Mesothelial cell of epicardium (in vitro differentiated cells): ENCODE measurements at regions not wholly inside any gene's neighbourhood (a gene's known extent, or its start where the extent isn't known, plus 50 kb on each side); places are given as distances from the start of the nearest gene placed in this dataset.

ENCODE experiments used
- DNase-seq, 2 experiments: peaks; one replicate each; pipeline ENCODE4 v3.0.0; 2021; ENCODE audit warnings: low spot score in 2 of 2; ENCODE audit not compliant: unreplicated experiment in 2 of 2
- H3K27ac Mint-ChIP-seq: 2 replicates; pipeline ENCODE4 v1.8.0; 2021; ENCODE audit warnings: mixed read lengths
- H3K27me3 Mint-ChIP-seq: 2 replicates; pipeline ENCODE4 v1.8.0; 2021; ENCODE audit warnings: low read depth, mixed read lengths
- H3K36me3 Mint-ChIP-seq: 2 replicates; pipeline ENCODE4 v1.8.0; 2021; ENCODE audit warnings: mixed read lengths
- H3K4me1 Mint-ChIP-seq: 2 replicates; pipeline ENCODE4 v1.8.0; 2021; ENCODE audit warnings: mixed read lengths
- H3K4me3 Mint-ChIP-seq: 2 replicates; pipeline ENCODE4 v1.8.0; 2021; ENCODE audit warnings: mild to moderate bottlenecking, moderate library complexity, mixed read lengths
- H3K9me3 Mint-ChIP-seq: 2 replicates; pipeline ENCODE4 v1.8.0; 2021; ENCODE audit warnings: mixed read lengths
- CTCF ChIP-seq: fragments of 200-600 bp; sonication (generic); IDR thresholded peaks from one replicate; pipeline ENCODE4 v1.5.0; 2021; ENCODE audit warnings: antibody characterized with exemption; ENCODE audit not compliant: unreplicated experiment

DNA sequence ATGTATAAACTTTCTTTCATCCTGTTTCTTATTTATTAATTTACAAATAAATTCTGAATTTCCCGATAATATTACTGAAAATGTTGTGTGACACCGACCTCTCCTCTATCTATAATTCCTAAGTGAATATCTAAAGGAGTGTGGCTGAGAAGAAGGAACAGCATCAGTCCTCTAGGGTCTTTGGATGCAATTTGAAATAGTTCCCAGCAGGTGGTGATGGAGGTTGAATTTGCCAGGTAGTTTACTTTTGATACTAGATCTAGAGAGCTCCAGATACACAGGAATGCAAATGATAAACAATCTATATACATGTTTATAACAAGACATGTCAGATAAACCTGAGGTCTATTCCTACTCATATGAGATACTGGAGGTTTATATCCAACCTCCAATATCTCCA is 305.4 kb downstream of the PCDH18 start:
- no peak overlapping the region for H3K4me3 Mint-ChIP-seq
- no peak overlapping the region for H3K27ac Mint-ChIP-seq
- peaks cover 17% of the 10 kb centered on the region for H3K9me3 Mint-ChIP-seq
- H3K4me1 Mint-ChIP-seq, result no peaks in the 10 kb centered on the region
- H3K27me3 Mint-ChIP-seq, result no peaks in the 10 kb centered on the region
- peak; percentile 48 for TF ChIP-seq CTCF
- H3K36me3 Mint-ChIP-seq, result peaks cover 4% of the 10 kb centered on the region
- DNase-seq, result no peak

- Mint-ChIP-seq H3K36me3 (peaks cover 4% of the 10 kb centered on the region), H3K4me1 (no peaks in the 10 kb centered on the region), H3K4me3 (no peak overlapping the region), H3K9me3 (peaks cover 14% of the 10 kb centered on the region), H3K27me3 (no peaks in the 10 kb centered on the region), H3K27ac (peak overlapping the region; percentile 8)
- DNase-seq, result no peak
- no peak for TF ChIP-seq CTCF
Observed at GRCh38 chr4:137226221-137226620, 306.1 kb downstream of the PCDH18 start.

GRCh38 chr4:137213372-137214173 is 318.7 kb downstream of the PCDH18 start:
- TF ChIP-seq CTCF, result no peak
- Mint-ChIP-seq H3K4me3 (no peak overlapping the region), H3K27ac (no peak overlapping the region), H3K9me3 (no peaks in the 10 kb centered on the region), H3K36me3 (no peaks in the 10 kb centered on the region), H3K27me3 (no peaks in the 10 kb centered on the region), H3K4me1 (peaks cover 6% of the 10 kb centered on the region)
- DNase-seq, result no peak

GRCh38 chr4:137212601-137213000 is 319.7 kb downstream of the PCDH18 start:
- H3K9me3 Mint-ChIP-seq, result no peaks in the 10 kb centered on the region
- H3K27me3 Mint-ChIP-seq, result no peaks in the 10 kb centered on the region
- peaks cover 5% of the 10 kb centered on the region for H3K4me1 Mint-ChIP-seq
- no peak for DNase-seq
- no peak for TF ChIP-seq CTCF
- H3K4me3 Mint-ChIP-seq, result no peak overlapping the region
- H3K27ac Mint-ChIP-seq, result no peak overlapping the region
- no peaks in the 10 kb centered on the region for H3K36me3 Mint-ChIP-seq

DNA sequence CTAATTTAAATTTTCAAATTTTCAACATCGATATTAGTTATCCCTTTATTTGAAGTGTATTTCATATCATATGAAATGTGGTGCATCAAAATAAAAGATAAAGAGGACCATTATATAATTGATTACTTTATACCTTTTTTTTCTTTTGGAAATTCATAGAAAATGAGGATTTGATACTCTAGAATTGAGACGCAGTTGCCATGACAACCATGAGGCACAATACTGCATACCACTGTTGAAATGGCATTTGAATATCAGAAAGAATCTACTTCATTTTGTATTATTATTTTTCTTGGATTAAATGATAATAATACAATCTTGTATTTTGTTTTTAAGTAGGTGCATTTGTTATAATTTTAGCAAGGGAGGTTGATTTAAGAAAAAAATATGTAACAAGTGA is 323.1 kb downstream of the PCDH18 start:
- Mint-ChIP-seq H3K27ac (no peak overlapping the region), H3K4me3 (no peak overlapping the region), H3K27me3 (no peaks in the 10 kb centered on the region), H3K4me1 (peaks cover 4% of the 10 kb centered on the region), H3K9me3 (peaks cover 7% of the 10 kb centered on the region), H3K36me3 (no peaks in the 10 kb centered on the region)
- no peak for DNase-seq
- no peak for TF ChIP-seq CTCF

GRCh38 chr4:137206781-137207180 is 325.5 kb downstream of the PCDH18 start:
- H3K4me3 Mint-ChIP-seq, result no peak overlapping the region
- no peak overlapping the region for H3K27ac Mint-ChIP-seq
- no peaks in the 10 kb centered on the region for H3K36me3 Mint-ChIP-seq
- H3K9me3 Mint-ChIP-seq, result peaks cover 7% of the 10 kb centered on the region
- H3K27me3 Mint-ChIP-seq, result no peaks in the 10 kb centered on the region
- TF ChIP-seq CTCF, result no peak
- no peaks in the 10 kb centered on the region for H3K4me1 Mint-ChIP-seq
- DNase-seq, result no peak
